Gastrocnemius medialis (tissue), 4 donors: ENCODE measurements at regions not wholly inside any gene's neighbourhood (a gene's known extent, or its start where the extent isn't known, plus 50 kb on each side); places are given as distances from the start of the nearest gene placed in this dataset.

Experiments
- POLR2A ChIP-seq, 2 donors: fragments of 450-650 bp; IDR thresholded peaks; one replicate each; pipeline ENCODE4 v1.6.1; 2017; ENCODE audit warnings: antibody characterized with exemption in 2 of 2, mild to moderate bottlenecking in 2 of 2, moderate library complexity in 2 of 2
- TF ChIP-seq, protein P1 (sequence below), 5 experiments: fragments of 450-650 bp in 3 of 5; fragments of 200-600 bp in 2 of 5; sonication (generic) in 2 of 5; IDR thresholded peaks in 4 of 5; conservative IDR thresholded peaks in 1 of 5; 1 replicate in 4 of 5; 2 replicates in 1 of 5; pipeline ENCODE4 v1.5.1; 2016 to 2019; ENCODE audit warnings: antibody characterized with exemption in 5 of 5, mild to moderate bottlenecking in 3 of 5, moderate library complexity in 3 of 5

DNA sequence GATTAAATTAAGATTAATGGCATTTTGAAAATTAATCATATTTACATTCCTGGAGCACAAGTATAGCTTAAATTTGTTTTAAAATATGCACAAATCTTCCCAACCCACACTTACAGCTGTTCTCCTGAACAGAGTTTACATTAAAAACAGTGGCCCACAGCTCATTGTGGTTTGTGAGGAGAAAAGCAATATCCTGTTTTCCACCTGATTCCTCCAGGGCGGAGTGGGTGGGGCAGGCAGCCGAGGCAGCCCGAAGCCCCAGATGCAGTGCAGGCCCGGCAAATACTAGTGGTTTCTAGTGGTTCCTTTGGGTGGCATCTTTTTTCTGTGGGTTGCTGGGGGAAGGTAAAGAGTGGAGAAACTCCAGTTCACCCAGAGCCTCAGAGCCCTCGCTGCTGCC, 280.8 kb downstream of the ARHGAP12 start:
- TF ChIP-seq, protein P1, sequence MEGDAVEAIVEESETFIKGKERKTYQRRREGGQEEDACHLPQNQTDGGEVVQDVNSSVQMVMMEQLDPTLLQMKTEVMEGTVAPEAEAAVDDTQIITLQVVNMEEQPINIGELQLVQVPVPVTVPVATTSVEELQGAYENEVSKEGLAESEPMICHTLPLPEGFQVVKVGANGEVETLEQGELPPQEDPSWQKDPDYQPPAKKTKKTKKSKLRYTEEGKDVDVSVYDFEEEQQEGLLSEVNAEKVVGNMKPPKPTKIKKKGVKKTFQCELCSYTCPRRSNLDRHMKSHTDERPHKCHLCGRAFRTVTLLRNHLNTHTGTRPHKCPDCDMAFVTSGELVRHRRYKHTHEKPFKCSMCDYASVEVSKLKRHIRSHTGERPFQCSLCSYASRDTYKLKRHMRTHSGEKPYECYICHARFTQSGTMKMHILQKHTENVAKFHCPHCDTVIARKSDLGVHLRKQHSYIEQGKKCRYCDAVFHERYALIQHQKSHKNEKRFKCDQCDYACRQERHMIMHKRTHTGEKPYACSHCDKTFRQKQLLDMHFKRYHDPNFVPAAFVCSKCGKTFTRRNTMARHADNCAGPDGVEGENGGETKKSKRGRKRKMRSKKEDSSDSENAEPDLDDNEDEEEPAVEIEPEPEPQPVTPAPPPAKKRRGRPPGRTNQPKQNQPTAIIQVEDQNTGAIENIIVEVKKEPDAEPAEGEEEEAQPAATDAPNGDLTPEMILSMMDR (IDR thresholded peaks at IDR 0.05 in 4 of 5, conservative IDR thresholded peaks at IDR 0.05 in 1 of 5) = no peak
- no peak for TF ChIP-seq POLR2A (IDR thresholded peaks at IDR 0.05)
